ENCODE measurements at regions not wholly inside any gene's neighbourhood (a gene's known extent, or its start where the extent isn't known, plus 50 kb on each side); places are given as distances from the start of the nearest gene placed in this dataset.

GRCh38 chr12:88834226-88834625 lies 254.0 kb upstream of the KITLG start:
- TF ChIP-seq POLR2A (IDR thresholded peaks at IDR 0.05), result no peak
- TF ChIP-seq CTCF (IDR thresholded peaks at IDR 0.05), result no peak
